HEK293T (cell line): ENCODE measurements at regions not wholly inside any gene's neighbourhood (a gene's known extent, or its start where the extent isn't known, plus 50 kb on each side); places are given as distances from the start of the nearest gene placed in this dataset.

Experiments
- CTCF ChIA-PET: fragments of 350-600 bp; formaldehyde crosslinking; extraction: SDS; loops from one replicate; lab custom pipeline; 2021; ENCODE audit warnings: antibody characterized with exemption, inconsistent platforms; lab: Yijun Ruan, JAX
- POLR2A ChIA-PET: fragments of 350-600 bp; formaldehyde crosslinking; extraction: SDS; loops from one replicate; lab custom pipeline; 2020; ENCODE audit warnings: antibody characterized with exemption, inconsistent platforms; lab: Yijun Ruan, JAX
- DNase-seq: peaks from one replicate; pipeline ENCODE4 v3.0.0; 2012; ENCODE audit warnings: mixed read lengths; ENCODE audit errors: extremely low spot score
- ARNT ChIP-seq: fragments of 450-650 bp; IDR thresholded peaks from 2 replicates; pipeline ENCODE4 v1.6.1; 2017; ENCODE audit warnings: mild to moderate bottlenecking
- BHLHE40 ChIP-seq: fragments of 450-650 bp; IDR thresholded peaks from 2 replicates; pipeline ENCODE4 v1.6.1; 2016; ENCODE audit warnings: mild to moderate bottlenecking, moderate library complexity, borderline replicate concordance
- CTBP1 ChIP-seq: fragments of 450-650 bp; IDR thresholded peaks from 2 replicates; pipeline ENCODE4 v1.6.1; 2016; ENCODE audit warnings: borderline replicate concordance
- ELF4 ChIP-seq: fragments of 450-650 bp; IDR thresholded peaks from 2 replicates; pipeline ENCODE4 v1.6.1; 2017; ENCODE audit warnings: antibody characterized with exemption
- FOXA1 ChIP-seq: fragments of 450-650 bp; IDR thresholded peaks from 2 replicates; pipeline ENCODE4 v1.6.1; 2016; ENCODE audit warnings: mild to moderate bottlenecking
- FOXK2 ChIP-seq: fragments of 450-650 bp; IDR thresholded peaks from 2 replicates; pipeline ENCODE4 v1.6.1; 2016; ENCODE audit warnings: mild to moderate bottlenecking
- FOXM1 ChIP-seq: fragments of 450-650 bp; IDR thresholded peaks from 2 replicates; pipeline ENCODE4 v1.6.1; 2017; ENCODE audit warnings: mild to moderate bottlenecking, borderline replicate concordance
- HDGF ChIP-seq: fragments of 450-650 bp; IDR thresholded peaks from 2 replicates; pipeline ENCODE4 v1.6.1; 2017; ENCODE audit warnings: antibody characterized with exemption, borderline replicate concordance
- L3MBTL2 ChIP-seq: fragments of 450-650 bp; conservative IDR thresholded peaks from 2 replicates; pipeline ENCODE4 v1.6.1; 2016; ENCODE audit warnings: mild to moderate bottlenecking
- LEF1 ChIP-seq: fragments of 450-650 bp; IDR thresholded peaks from 2 replicates; pipeline ENCODE4 v1.6.1; 2017; ENCODE audit warnings: mild to moderate bottlenecking, borderline replicate concordance
- NFRKB ChIP-seq: fragments of 450-650 bp; IDR thresholded peaks from 2 replicates; pipeline ENCODE4 v1.6.1; 2016; ENCODE audit warnings: mild to moderate bottlenecking, moderate library complexity
- SP1 ChIP-seq: fragments of 450-650 bp; IDR thresholded peaks from 2 replicates; pipeline ENCODE4 v1.6.1; 2017
- SUZ12 ChIP-seq: fragments of 450-650 bp; IDR thresholded peaks from 2 replicates; pipeline ENCODE4 v1.6.1; 2016; ENCODE audit warnings: mild to moderate bottlenecking
- TARDBP ChIP-seq: fragments of 450-650 bp; IDR thresholded peaks from 2 replicates; pipeline ENCODE4 v1.6.1; 2016
- ZNF384 ChIP-seq: fragments of 450-650 bp; IDR thresholded peaks from 2 replicates; pipeline ENCODE4 v1.6.1; 2016
- TF ChIP-seq, protein P1 (sequence below): fragments of 450-650 bp; IDR thresholded peaks from 2 replicates; pipeline ENCODE4 v1.6.1; 2016

DNA sequence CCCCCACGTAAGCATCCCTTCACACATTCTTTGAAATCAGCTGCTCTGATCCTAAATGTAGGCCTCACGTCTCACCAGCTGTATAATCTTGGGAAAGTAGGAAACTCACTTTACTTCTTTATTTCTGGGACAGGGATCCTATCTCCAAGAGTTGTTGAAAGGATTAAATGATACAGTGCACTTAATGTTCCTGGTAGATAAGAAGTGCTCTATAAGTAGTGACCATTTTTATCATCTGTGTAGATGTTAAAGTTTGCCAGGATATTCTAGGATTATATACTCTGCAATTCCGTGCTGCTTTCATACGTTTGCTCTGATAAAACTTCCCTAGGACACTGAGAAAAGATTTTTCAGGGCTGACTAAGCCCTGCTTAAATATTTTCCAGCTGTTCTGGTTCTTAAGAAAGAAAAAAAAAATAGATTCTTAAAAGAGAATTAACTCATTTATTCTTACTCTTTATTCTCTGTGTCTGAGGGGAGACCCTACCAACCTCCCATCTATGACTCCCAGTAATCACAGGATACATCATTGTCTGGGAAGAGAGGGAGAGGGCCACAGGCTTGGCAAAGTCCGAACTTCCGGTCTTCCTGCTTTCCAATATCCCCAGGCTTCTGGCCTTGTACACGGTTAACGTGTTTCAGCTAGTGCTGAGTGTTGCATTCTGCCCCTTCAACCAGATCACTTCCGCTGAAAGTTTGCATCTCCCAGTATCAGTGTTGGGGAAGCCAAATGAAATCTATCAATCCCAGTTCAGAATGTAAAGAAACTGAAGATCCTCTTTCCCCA lies 269.2 kb downstream of the TRIML1 start:
- ChIA-PET POLR2A (no interaction called here), CTCF (no interaction called here)
- TF ChIP-seq ARNT (no peak), L3MBTL2 (no peak), FOXA1 (no peak), FOXK2 (no peak), BHLHE40 (no peak), LEF1 (no peak), FOXM1 (no peak), ELF4 (no peak), HDGF (no peak), CTBP1 (no peak), NFRKB (no peak), TARDBP (no peak), SP1 (no peak), SUZ12 (no peak), ZNF384 (no peak)
- TF ChIP-seq, protein P1, sequence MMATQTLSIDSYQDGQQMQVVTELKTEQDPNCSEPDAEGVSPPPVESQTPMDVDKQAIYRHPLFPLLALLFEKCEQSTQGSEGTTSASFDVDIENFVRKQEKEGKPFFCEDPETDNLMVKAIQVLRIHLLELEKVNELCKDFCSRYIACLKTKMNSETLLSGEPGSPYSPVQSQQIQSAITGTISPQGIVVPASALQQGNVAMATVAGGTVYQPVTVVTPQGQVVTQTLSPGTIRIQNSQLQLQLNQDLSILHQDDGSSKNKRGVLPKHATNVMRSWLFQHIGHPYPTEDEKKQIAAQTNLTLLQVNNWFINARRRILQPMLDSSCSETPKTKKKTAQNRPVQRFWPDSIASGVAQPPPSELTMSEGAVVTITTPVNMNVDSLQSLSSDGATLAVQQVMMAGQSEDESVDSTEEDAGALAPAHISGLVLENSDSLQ: no peak
- no peak for DNase-seq

DNA sequence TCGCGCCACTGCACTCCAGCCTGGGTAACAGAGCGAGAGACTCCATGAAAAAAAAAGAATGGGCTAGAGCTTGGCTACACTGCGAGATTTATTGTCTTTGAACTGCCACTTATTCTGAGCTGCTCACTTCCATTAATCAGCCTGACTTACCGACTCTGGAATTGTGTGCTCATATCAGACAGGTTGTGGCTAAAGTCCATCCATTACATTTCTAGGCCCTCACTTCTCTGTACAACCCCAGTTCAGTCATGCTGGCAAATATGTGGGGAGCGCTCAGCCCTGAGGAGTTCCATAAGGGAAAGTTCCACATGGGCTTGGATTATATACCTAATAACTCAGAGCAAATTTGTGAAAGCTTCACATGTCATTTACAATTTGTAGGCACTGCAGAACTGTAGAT lies 270.6 kb downstream of the TRIML1 start:
- CTCF ChIA-PET: no interaction called here
- TF ChIP-seq SP1 (no peak), TARDBP (no peak), L3MBTL2 (no peak), NFRKB (no peak), LEF1 (no peak), SUZ12 (no peak)
- TF ChIP-seq, protein P1: no peak
- DNase-seq: no peak
- POLR2A ChIA-PET: no interaction called here

DNA sequence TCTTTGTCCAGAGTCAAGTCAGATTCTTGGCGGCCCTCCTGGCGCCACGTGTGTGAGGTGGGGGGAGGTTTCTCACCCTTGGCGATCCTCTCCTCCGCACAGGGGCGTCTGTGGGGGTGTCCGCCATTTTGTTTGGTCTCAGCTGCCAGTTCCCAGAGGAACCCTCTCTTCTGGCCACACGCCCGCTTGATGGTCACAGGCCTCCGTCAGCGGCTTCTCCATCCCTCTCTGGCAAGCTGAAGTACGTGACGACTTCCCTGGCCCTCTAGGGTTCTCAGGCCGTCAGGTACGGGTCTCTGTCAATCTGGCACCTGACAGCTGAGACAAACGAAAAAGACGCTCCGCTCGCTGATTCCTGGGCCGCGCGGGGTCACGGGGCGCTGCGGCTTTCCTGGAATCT lies 272.6 kb downstream of the TRIML1 start:
- no peak for TF ChIP-seq SP1
- TF ChIP-seq HDGF: no peak
- no peak for TF ChIP-seq FOXK2
- TF ChIP-seq SUZ12: no peak
- no peak for TF ChIP-seq LEF1
- TF ChIP-seq, protein P1: no peak
- no peak for TF ChIP-seq BHLHE40
- TF ChIP-seq ZNF384: no peak
- no peak for TF ChIP-seq ARNT
- TF ChIP-seq ELF4: no peak
- no peak for TF ChIP-seq L3MBTL2
- TF ChIP-seq CTBP1: no peak
- no peak for TF ChIP-seq FOXA1
- TF ChIP-seq TARDBP: no peak
- TF ChIP-seq NFRKB: no peak
- TF ChIP-seq FOXM1: no peak
- DNase-seq: no peak
- ChIA-PET POLR2A (no interaction called here), CTCF (no interaction called here)

DNA sequence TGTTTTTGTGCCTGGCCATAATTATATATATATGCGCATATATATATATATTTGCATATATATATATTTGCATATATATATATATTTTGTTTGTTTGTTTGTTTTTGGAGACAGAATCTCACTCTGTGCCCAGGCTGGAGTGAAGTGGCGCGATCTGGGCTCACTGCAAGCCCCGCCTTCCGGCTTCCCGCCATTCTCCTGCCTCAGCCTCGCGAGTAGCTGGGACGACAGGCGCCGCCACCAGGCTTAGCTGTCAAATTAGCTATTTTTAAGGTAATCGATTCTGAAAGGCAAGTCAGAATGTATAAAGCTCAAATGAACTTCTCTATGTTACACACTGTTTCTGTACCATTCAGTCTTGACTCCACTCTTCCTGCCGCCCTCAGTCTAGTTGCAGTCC lies 273.3 kb downstream of the TRIML1 start:
- POLR2A ChIA-PET: no interaction called here
- TF ChIP-seq LEF1: no peak
- TF ChIP-seq, protein P1: no peak
- TF ChIP-seq SP1: no peak
- TF ChIP-seq TARDBP: no peak
- no peak for TF ChIP-seq ZNF384
- no peak for TF ChIP-seq L3MBTL2
- TF ChIP-seq BHLHE40: no peak
- no peak for TF ChIP-seq CTBP1
- no peak for TF ChIP-seq ELF4
- no peak for TF ChIP-seq SUZ12
- TF ChIP-seq FOXA1: no peak
- no peak for TF ChIP-seq HDGF
- TF ChIP-seq FOXM1: no peak
- no peak for TF ChIP-seq ARNT
- TF ChIP-seq NFRKB: no peak
- no peak for DNase-seq
- CTCF ChIA-PET: no interaction called here

DNA sequence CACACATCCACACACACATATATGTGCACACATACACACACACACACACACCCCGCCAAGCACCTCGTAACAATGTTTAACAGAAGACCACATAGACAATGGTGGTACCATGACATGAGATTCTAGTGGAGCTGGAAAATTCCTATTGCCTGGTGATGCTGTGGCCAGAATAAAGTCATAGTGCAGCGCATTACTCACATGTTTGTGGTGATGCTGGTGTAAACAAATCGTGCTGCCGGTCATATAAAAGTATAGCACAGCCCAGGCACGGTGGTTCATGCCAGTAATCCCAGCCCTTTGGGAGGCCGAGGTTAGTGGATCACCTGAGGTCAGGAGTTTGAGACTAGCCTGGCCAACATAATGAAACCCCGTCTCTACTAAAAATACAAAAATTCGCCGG lies 275.2 kb downstream of the TRIML1 start:
- ChIA-PET POLR2A (no interaction called here), CTCF (no interaction called here)
- DNase-seq: no peak
- TF ChIP-seq ELF4 (no peak), SP1 (no peak), ARNT (no peak), TARDBP (no peak), BHLHE40 (no peak), ZNF384 (no peak), HDGF (no peak), FOXK2 (no peak), FOXA1 (no peak), CTBP1 (no peak), SUZ12 (no peak)
- TF ChIP-seq, protein P1: no peak
